ENCODE measurements at regions not wholly inside any gene's neighbourhood (a gene's known extent, or its start where the extent isn't known, plus 50 kb on each side); places are given as distances from the start of the nearest gene placed in this dataset.

- H3K9me3 ChIP-seq, result no peaks in the 10 kb centered on the region
- no peak for DNase-seq (ENCODE audit: low spot score in 2 of 2)
- peaks cover 13% of the 10 kb centered on the region for H3K4me1 ChIP-seq
- no peak overlapping the region for H3K4me3 ChIP-seq
- 83% methylated on average over 9 of the region's 9 CpGs for WGBS
- H3K36me3 ChIP-seq, result no peaks in the 10 kb centered on the region
- TF ChIP-seq CTCF (IDR thresholded peaks at IDR 0.05) (no peak), POLR2A (IDR thresholded peaks at IDR 0.05) (no peak), EP300 (IDR thresholded peaks at IDR 0.05) (no peak), POLR2AphosphoS5 (IDR thresholded peaks at IDR 0.05) (no peak)
- H3K27me3 ChIP-seq, result no peaks in the 10 kb centered on the region
- H3K27ac ChIP-seq, result no peak overlapping the region
Observed at GRCh38 chr3:156608601-156609514, 53.9 kb upstream of the SSR3 start.

GRCh38 chr3:156606729-156607128 lies 51.8 kb upstream of the SSR3 start:
- Histone ChIP-seq H3K27me3 (no peaks in the 10 kb centered on the region), H3K36me3 (no peaks in the 10 kb centered on the region), H3K4me3 (peak overlapping the region; percentile 42), H3K4me1 (peaks cover 13% of the 10 kb centered on the region), H3K9me3 (no peaks in the 10 kb centered on the region), H3K27ac (peak overlapping the region; percentile 73)
- WGBS, result 80% methylated on average over 4 of the region's 4 CpGs
- no peak for TF ChIP-seq POLR2A (IDR thresholded peaks at IDR 0.05)
- TF ChIP-seq POLR2AphosphoS5 (IDR thresholded peaks at IDR 0.05), result no peak
- no peak for TF ChIP-seq EP300 (IDR thresholded peaks at IDR 0.05)
- no peak for TF ChIP-seq CTCF (IDR thresholded peaks at IDR 0.05)
- DNase-seq (ENCODE audit: low spot score in 2 of 2), result no peak

- Histone ChIP-seq H3K9me3 (no peaks in the 10 kb centered on the region), H3K4me3 (peak overlapping the region; percentile 42), H3K4me1 (peaks cover 13% of the 10 kb centered on the region), H3K27ac (peak overlapping the region; percentile 73), H3K36me3 (no peaks in the 10 kb centered on the region), H3K27me3 (no peaks in the 10 kb centered on the region)
- TF ChIP-seq POLR2AphosphoS5 (IDR thresholded peaks at IDR 0.05), result no peak
- TF ChIP-seq EP300 (IDR thresholded peaks at IDR 0.05), result no peak
- no peak for TF ChIP-seq POLR2A (IDR thresholded peaks at IDR 0.05)
- no peak for DNase-seq (ENCODE audit: low spot score in 2 of 2)
- 20% methylated on average over 37 of the region's 37 CpGs for WGBS
Observed at GRCh38 chr3:156605686-156606605, 51.0 kb upstream of the SSR3 start.

- DNase-seq (ENCODE audit: low spot score in 2 of 2), result no peak
- H3K27me3 ChIP-seq, result no peaks in the 10 kb centered on the region
- H3K4me1 ChIP-seq, result peaks cover 13% of the 10 kb centered on the region
- H3K27ac ChIP-seq, result no peak overlapping the region
- H3K9me3 ChIP-seq, result no peaks in the 10 kb centered on the region
- H3K36me3 ChIP-seq, result no peaks in the 10 kb centered on the region
- H3K4me3 ChIP-seq, result no peak overlapping the region
- TF ChIP-seq CTCF (IDR thresholded peaks at IDR 0.05), result no peak
- no peak for TF ChIP-seq POLR2AphosphoS5 (IDR thresholded peaks at IDR 0.05)
- TF ChIP-seq EP300 (IDR thresholded peaks at IDR 0.05), result no peak
- no peak for TF ChIP-seq POLR2A (IDR thresholded peaks at IDR 0.05)
- 100% methylated on average over 2 of the region's 2 CpGs for WGBS
Observed at GRCh38 chr3:156604642-156605144, 49.8 kb upstream of the SSR3 start.
